ENCODE measurements at regions not wholly inside any gene's neighbourhood (a gene's known extent, or its start where the extent isn't known, plus 50 kb on each side); places are given as distances from the start of the nearest gene placed in this dataset.

GRCh38 chr5:73382401-73382740 is 66.2 kb downstream of the FOXD1 start:
- TF ChIP-seq POLR2AphosphoS5 (IDR thresholded peaks at IDR 0.05) (no peak), CTCF (IDR thresholded peaks at IDR 0.05) (no peak)
